ENCODE measurements at regions not wholly inside any gene's neighbourhood (a gene's known extent, or its start where the extent isn't known, plus 50 kb on each side); places are given as distances from the start of the nearest gene placed in this dataset.

- intact Hi-C loops (cut with DNase I) = no loop called here
- no peaks in the 10 kb centered on the region for H3K4me1 ChIP-seq (replicated peaks)
- H3K27me3 ChIP-seq (replicated peaks; ENCODE audit: insufficient read depth) = no peaks in the 10 kb centered on the region
- H3K9me3 ChIP-seq = no peaks in the 10 kb centered on the region
- no peak overlapping the region for H3K4me3 ChIP-seq
- no peak overlapping the region for H3K27ac ChIP-seq
- DNase-seq (ENCODE audit: low spot score) = no peak
- no peaks in the 10 kb centered on the region for H3K36me3 ChIP-seq
- 88% methylated on average over 3 of the region's 3 CpGs for WGBS
- no peak for TF ChIP-seq POLR2AphosphoS5 (IDR thresholded peaks at IDR 0.05)
- TF ChIP-seq POLR2A (IDR thresholded peaks at IDR 0.05) = no peak
- TF ChIP-seq, protein P1, sequence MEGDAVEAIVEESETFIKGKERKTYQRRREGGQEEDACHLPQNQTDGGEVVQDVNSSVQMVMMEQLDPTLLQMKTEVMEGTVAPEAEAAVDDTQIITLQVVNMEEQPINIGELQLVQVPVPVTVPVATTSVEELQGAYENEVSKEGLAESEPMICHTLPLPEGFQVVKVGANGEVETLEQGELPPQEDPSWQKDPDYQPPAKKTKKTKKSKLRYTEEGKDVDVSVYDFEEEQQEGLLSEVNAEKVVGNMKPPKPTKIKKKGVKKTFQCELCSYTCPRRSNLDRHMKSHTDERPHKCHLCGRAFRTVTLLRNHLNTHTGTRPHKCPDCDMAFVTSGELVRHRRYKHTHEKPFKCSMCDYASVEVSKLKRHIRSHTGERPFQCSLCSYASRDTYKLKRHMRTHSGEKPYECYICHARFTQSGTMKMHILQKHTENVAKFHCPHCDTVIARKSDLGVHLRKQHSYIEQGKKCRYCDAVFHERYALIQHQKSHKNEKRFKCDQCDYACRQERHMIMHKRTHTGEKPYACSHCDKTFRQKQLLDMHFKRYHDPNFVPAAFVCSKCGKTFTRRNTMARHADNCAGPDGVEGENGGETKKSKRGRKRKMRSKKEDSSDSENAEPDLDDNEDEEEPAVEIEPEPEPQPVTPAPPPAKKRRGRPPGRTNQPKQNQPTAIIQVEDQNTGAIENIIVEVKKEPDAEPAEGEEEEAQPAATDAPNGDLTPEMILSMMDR (IDR thresholded peaks at IDR 0.05) = no peak
These were observed 203.1 kb upstream of the ACTBL2 start for GRCh38 chr5:57685516-57686255.

- WGBS = 78% methylated on average over 1 of the region's 1 CpG
- Histone ChIP-seq H3K27me3 (replicated peaks; ENCODE audit: insufficient read depth) (no peaks in the 10 kb centered on the region), H3K4me1 (replicated peaks) (no peaks in the 10 kb centered on the region), H3K4me3 (no peak overlapping the region), H3K36me3 (no peaks in the 10 kb centered on the region), H3K27ac (no peak overlapping the region), H3K9me3 (no peaks in the 10 kb centered on the region)
- intact Hi-C loops (cut with DNase I) = no loop called here
- no peak for DNase-seq (ENCODE audit: low spot score)
- TF ChIP-seq POLR2AphosphoS5 (IDR thresholded peaks at IDR 0.05) (no peak), POLR2A (IDR thresholded peaks at IDR 0.05) (no peak)
- TF ChIP-seq, protein P1 (IDR thresholded peaks at IDR 0.05) = no peak
These were observed 201.7 kb upstream of the ACTBL2 start for GRCh38 chr5:57684299-57684702.

GRCh38 chr5:57683036-57683630 is 200.5 kb upstream of the ACTBL2 start:
- no peak overlapping the region for H3K27ac ChIP-seq
- 76% methylated on average over 2 of the region's 2 CpGs for WGBS
- intact Hi-C loops (cut with DNase I) = no loop called here
- H3K4me1 ChIP-seq (replicated peaks) = no peaks in the 10 kb centered on the region
- H3K4me3 ChIP-seq = no peak overlapping the region
- TF ChIP-seq, protein P1 (IDR thresholded peaks at IDR 0.05) = no peak
- TF ChIP-seq POLR2AphosphoS5 (IDR thresholded peaks at IDR 0.05) = no peak
- no peak for TF ChIP-seq POLR2A (IDR thresholded peaks at IDR 0.05)
- no peaks in the 10 kb centered on the region for H3K9me3 ChIP-seq
- H3K27me3 ChIP-seq (replicated peaks; ENCODE audit: insufficient read depth) = no peaks in the 10 kb centered on the region
- no peak for DNase-seq (ENCODE audit: low spot score)
- H3K36me3 ChIP-seq = no peaks in the 10 kb centered on the region

DNA sequence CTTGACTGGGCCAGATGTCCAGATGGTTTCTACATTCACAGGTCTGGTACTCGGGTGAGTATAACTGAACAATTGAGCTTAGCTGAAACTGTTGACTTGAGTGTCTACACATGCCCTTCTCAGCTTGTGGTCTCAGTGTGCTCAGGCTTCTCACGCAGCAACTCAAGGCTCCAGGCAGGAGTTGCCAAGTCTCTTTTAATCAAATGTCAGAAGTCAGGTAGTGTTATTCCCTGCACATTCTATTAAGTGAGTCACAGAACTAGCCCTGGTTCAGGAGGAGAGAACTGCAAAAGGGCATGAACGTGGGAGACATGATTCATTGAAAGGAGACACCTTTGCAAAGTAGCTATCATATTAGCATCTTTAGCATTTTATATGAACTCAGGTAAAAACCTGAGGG is 199.3 kb upstream of the ACTBL2 start:
- Histone ChIP-seq H3K36me3 (no peaks in the 10 kb centered on the region), H3K27me3 (replicated peaks; ENCODE audit: insufficient read depth) (no peaks in the 10 kb centered on the region), H3K4me1 (replicated peaks) (no peaks in the 10 kb centered on the region), H3K4me3 (no peak overlapping the region), H3K9me3 (no peaks in the 10 kb centered on the region), H3K27ac (no peak overlapping the region)
- 87% methylated on average over 3 of the region's 3 CpGs for WGBS
- intact Hi-C loops (cut with DNase I) = no loop called here
- TF ChIP-seq POLR2AphosphoS5 (IDR thresholded peaks at IDR 0.05) (no peak), POLR2A (IDR thresholded peaks at IDR 0.05) (no peak)
- TF ChIP-seq, protein P1 (IDR thresholded peaks at IDR 0.05) = no peak
- DNase-seq (ENCODE audit: low spot score) = no peak

GRCh38 chr5:57680686-57681085 is 198.1 kb upstream of the ACTBL2 start:
- DNase-seq (ENCODE audit: low spot score) = no peak
- Histone ChIP-seq H3K27me3 (replicated peaks; ENCODE audit: insufficient read depth) (no peaks in the 10 kb centered on the region), H3K4me3 (no peak overlapping the region), H3K27ac (no peak overlapping the region), H3K4me1 (replicated peaks) (no peaks in the 10 kb centered on the region), H3K9me3 (no peaks in the 10 kb centered on the region), H3K36me3 (no peaks in the 10 kb centered on the region)
- WGBS = 58% methylated on average over 1 of the region's 1 CpG
- TF ChIP-seq POLR2A (IDR thresholded peaks at IDR 0.05) = no peak
- TF ChIP-seq, protein P1 (IDR thresholded peaks at IDR 0.05) = no peak
- no peak for TF ChIP-seq POLR2AphosphoS5 (IDR thresholded peaks at IDR 0.05)
- intact Hi-C loops (cut with DNase I) = no loop called here
